ENCODE measurements at regions not wholly inside any gene's neighbourhood (a gene's known extent, or its start where the extent isn't known, plus 50 kb on each side); places are given as distances from the start of the nearest gene placed in this dataset.
"Not testable (repeated sequence)": the region's sequence is repeated elsewhere in the genome, so short reads cannot be mapped to it uniquely, and the experiment has no call there.

GRCh38 chr12:131631230-131631629, 79.7 kb upstream of the SFSWAP start:
- DNase-seq (no peak), ATAC-seq (no peak)
- H3K27ac ChIP-seq (ENCODE audit: low read depth, low read length), result no peak overlapping the region
- no peak overlapping the region for H3K4me3 ChIP-seq (ENCODE audit: low read length)
- POLR2A ChIA-PET, result no interaction called here
- Mint-ChIP-seq H3K27me3 (peaks cover 0 to 17% (median 9%) of the 10 kb centered on the region in 5 donors), H3K4me1 (peaks cover 5 to 16% (median 7%) of the 10 kb centered on the region in 7 donors), H3K27ac (no peak overlapping the region), H3K9me3 (peaks cover 0 to 20% (median 3%) of the 10 kb centered on the region in 11 donors), H3K36me3 (peaks cover 0 to 4% (median 0%) of the 10 kb centered on the region in 5 donors), H3K4me3 (peak overlapping the region in 1 of 10 donors; percentile 0)
- intact Hi-C loops (cut with micrococcal nuclease), result no loop called here
- CTCF ChIA-PET, result no interaction called here
- peaks cover 0 to 19% (median 3%) of the 10 kb centered on the region in 3 experiments for H3K9me3 ChIP-seq (ENCODE audit: control insufficient read depth in 2 of 3, low read length in 3 of 3)
- no peaks in the 10 kb centered on the region for H3K27me3 ChIP-seq (ENCODE audit: control insufficient read depth in 2 of 2, insufficient read depth in 2 of 2, low read length in 2 of 2)
- H3K36me3 ChIP-seq (ENCODE audit: control insufficient read depth in 2 of 3, insufficient read depth in 3 of 3, low read length in 3 of 3), result no peaks in the 10 kb centered on the region
- no peaks in the 10 kb centered on the region for H3K4me1 ChIP-seq (ENCODE audit: control insufficient read depth in 2 of 2, insufficient read depth in 2 of 2, low read length in 2 of 2)

GRCh38 chr12:131631889-131632651, 78.8 kb upstream of the SFSWAP start:
- not testable (repeated sequence) for H3K27ac Mint-ChIP-seq
- peaks cover 0 to 13% (median 2%) of the 10 kb centered on the region in 3 experiments for H3K9me3 ChIP-seq (ENCODE audit: control insufficient read depth in 2 of 3, low read length in 3 of 3)

GRCh38 chr12:131632652-131633023, 78.3 kb upstream of the SFSWAP start:
- H3K27me3 Mint-ChIP-seq, result peaks cover 0 to 17% (median 9%) of the 10 kb centered on the region in 5 donors
- H3K4me3 Mint-ChIP-seq; H3K4me1 ChIP-seq (ENCODE audit: control insufficient read depth in 2 of 2, insufficient read depth in 2 of 2, low read length in 2 of 2); intact Hi-C loops (cut with micrococcal nuclease); H3K36me3 ChIP-seq (ENCODE audit: control insufficient read depth in 2 of 3, insufficient read depth in 3 of 3, low read length in 3 of 3); DNase-seq; POLR2A ChIA-PET; H3K27ac ChIP-seq (ENCODE audit: low read depth, low read length); ATAC-seq; H3K36me3 Mint-ChIP-seq; H3K9me3 ChIP-seq (ENCODE audit: control insufficient read depth in 2 of 3, low read length in 3 of 3); H3K27ac Mint-ChIP-seq; CTCF ChIA-PET; H3K27me3 ChIP-seq (ENCODE audit: control insufficient read depth in 2 of 2, insufficient read depth in 2 of 2, low read length in 2 of 2); H3K4me3 ChIP-seq (ENCODE audit: low read length): not testable (repeated sequence)
- peaks cover 0 to 17% (median 3%) of the 10 kb centered on the region in 11 donors for H3K9me3 Mint-ChIP-seq
- peaks cover 3 to 15% (median 7%) of the 10 kb centered on the region in 7 donors for H3K4me1 Mint-ChIP-seq

More at GRCh38 chr12:131631889-131632651, 78.8 kb upstream of the SFSWAP start:
- H3K4me3 Mint-ChIP-seq; H3K4me1 ChIP-seq (ENCODE audit: control insufficient read depth in 2 of 2, insufficient read depth in 2 of 2, low read length in 2 of 2); H3K36me3 ChIP-seq (ENCODE audit: control insufficient read depth in 2 of 3, insufficient read depth in 3 of 3, low read length in 3 of 3); H3K27ac ChIP-seq (ENCODE audit: low read depth, low read length); intact Hi-C loops (cut with micrococcal nuclease); H3K27me3 ChIP-seq (ENCODE audit: control insufficient read depth in 2 of 2, insufficient read depth in 2 of 2, low read length in 2 of 2); CTCF ChIA-PET; POLR2A ChIA-PET; H3K4me3 ChIP-seq (ENCODE audit: low read length); DNase-seq; ATAC-seq; H3K36me3 Mint-ChIP-seq: not testable (repeated sequence)
- H3K9me3 Mint-ChIP-seq, result peaks cover 0 to 18% (median 3%) of the 10 kb centered on the region in 11 donors
- peaks cover 4 to 15% (median 7%) of the 10 kb centered on the region in 7 donors for H3K4me1 Mint-ChIP-seq
- peaks cover 0 to 17% (median 9%) of the 10 kb centered on the region in 5 donors for H3K27me3 Mint-ChIP-seq

GRCh38 chr12:131633610-131634009, 77.3 kb upstream of the SFSWAP start:
- Mint-ChIP-seq H3K9me3 (peaks cover 0 to 16% (median 0%) of the 10 kb centered on the region in 11 donors), H3K4me1 (peaks cover 0 to 10% (median 5%) of the 10 kb centered on the region in 7 donors), H3K27me3 (peaks cover 0 to 24% (median 9%) of the 10 kb centered on the region in 5 donors)
- POLR2A ChIA-PET; H3K36me3 Mint-ChIP-seq; H3K36me3 ChIP-seq (ENCODE audit: control insufficient read depth in 2 of 3, insufficient read depth in 3 of 3, low read length in 3 of 3); H3K4me3 Mint-ChIP-seq; H3K4me1 ChIP-seq (ENCODE audit: control insufficient read depth in 2 of 2, insufficient read depth in 2 of 2, low read length in 2 of 2); H3K9me3 ChIP-seq (ENCODE audit: control insufficient read depth in 2 of 3, low read length in 3 of 3); ATAC-seq; CTCF ChIA-PET; H3K27ac ChIP-seq (ENCODE audit: low read depth, low read length); DNase-seq; H3K27ac Mint-ChIP-seq; H3K27me3 ChIP-seq (ENCODE audit: control insufficient read depth in 2 of 2, insufficient read depth in 2 of 2, low read length in 2 of 2); H3K4me3 ChIP-seq (ENCODE audit: low read length); intact Hi-C loops (cut with micrococcal nuclease): not testable (repeated sequence)

- Histone ChIP-seq H3K27me3 (ENCODE audit: control insufficient read depth in 2 of 2, insufficient read depth in 2 of 2, low read length in 2 of 2) (no peaks in the 10 kb centered on the region), H3K4me1 (ENCODE audit: control insufficient read depth in 2 of 2, insufficient read depth in 2 of 2, low read length in 2 of 2) (no peaks in the 10 kb centered on the region), H3K36me3 (ENCODE audit: control insufficient read depth in 2 of 3, insufficient read depth in 3 of 3, low read length in 3 of 3) (no peaks in the 10 kb centered on the region), H3K27ac (ENCODE audit: low read depth, low read length) (no peak overlapping the region), H3K9me3 (ENCODE audit: control insufficient read depth in 2 of 3, low read length in 3 of 3) (no peaks in the 10 kb centered on the region), H3K4me3 (ENCODE audit: low read length) (no peak overlapping the region)
- peaks cover 0 to 16% (median 0%) of the 10 kb centered on the region in 11 donors for H3K9me3 Mint-ChIP-seq
- H3K4me1 Mint-ChIP-seq, result peaks cover 0 to 8% (median 3%) of the 10 kb centered on the region in 7 donors
- POLR2A ChIA-PET, result no interaction called here
- CTCF ChIA-PET, result no interaction called here
- ATAC-seq, result no peak
- peaks cover 0 to 24% (median 9%) of the 10 kb centered on the region in 5 donors for H3K27me3 Mint-ChIP-seq
- DNase-seq, result no peak
- H3K27ac Mint-ChIP-seq, result no peak overlapping the region
- intact Hi-C loops (cut with micrococcal nuclease), result no loop called here
- no peaks in the 10 kb centered on the region for H3K36me3 Mint-ChIP-seq
- no peak overlapping the region for H3K4me3 Mint-ChIP-seq
These were observed 76.9 kb upstream of the SFSWAP start for GRCh38 chr12:131634037-131634436.

- H3K27ac Mint-ChIP-seq; H3K9me3 ChIP-seq (ENCODE audit: control insufficient read depth in 2 of 3, low read length in 3 of 3); H3K4me3 ChIP-seq (ENCODE audit: low read length); intact Hi-C loops (cut with micrococcal nuclease); H3K4me3 Mint-ChIP-seq; POLR2A ChIA-PET; CTCF ChIA-PET; H3K36me3 ChIP-seq (ENCODE audit: control insufficient read depth in 2 of 3, insufficient read depth in 3 of 3, low read length in 3 of 3); H3K36me3 Mint-ChIP-seq; DNase-seq; H3K27ac ChIP-seq (ENCODE audit: low read depth, low read length); H3K4me1 Mint-ChIP-seq; H3K27me3 ChIP-seq (ENCODE audit: control insufficient read depth in 2 of 2, insufficient read depth in 2 of 2, low read length in 2 of 2); H3K4me1 ChIP-seq (ENCODE audit: control insufficient read depth in 2 of 2, insufficient read depth in 2 of 2, low read length in 2 of 2); ATAC-seq: not testable (repeated sequence)
- Mint-ChIP-seq H3K27me3 (peaks cover 0 to 24% (median 11%) of the 10 kb centered on the region in 5 donors), H3K9me3 (peaks cover 0 to 12% (median 0%) of the 10 kb centered on the region in 11 donors)
These were observed 75.9 kb upstream of the SFSWAP start for GRCh38 chr12:131635012-131635411.

All from naive thymus-derived CD4-positive, alpha-beta T cell (primary cell).